HepG2 (cell line): ENCODE measurements at regions not wholly inside any gene's neighbourhood (a gene's known extent, or its start where the extent isn't known, plus 50 kb on each side); places are given as distances from the start of the nearest gene placed in this dataset.

Experiments used
- ATAC-seq: fragments of 200-7000 bp; cut with Tn5 transposase; 3 replicates; pipeline ENCODE4 v1.9.1; 2020; ENCODE audit warnings: mild to moderate bottlenecking, moderate library complexity
- BruUV-seq: library from RNA; stranded (reverse); fragments of 400-500 nt; replicated peaks from 2 replicates; lab custom pipeline; 2021; lab: Mats Ljungman, UMichigan
- CTCF ChIA-PET: fragments of 300-600 bp; formaldehyde crosslinking; extraction: SDS; loops from one replicate; lab custom pipeline; 2021; ENCODE audit warnings: low total read pairs, inconsistent platforms, low intra/inter-chr PET ratio; lab: Yijun Ruan, JAX
- POLR2A ChIA-PET: fragments of 350-600 bp; sonication (Branson Sonifier 250); formaldehyde crosslinking; loops from one replicate; lab custom pipeline; 2020; ENCODE audit warnings: antibody characterized with exemption, inconsistent platforms; lab: Yijun Ruan, JAX
- DNase-seq: peaks from one replicate; pipeline ENCODE4 v3.0.0-alpha.2; 2015; ENCODE audit warnings: low spot score
- FAIRE-seq: peaks from 3 replicates; lab custom pipeline; 2011; peaks lifted over from hg19 to GRCh38; lab: Jason Lieb, UNC
- H2AFZ ChIP-seq: one replicate; pipeline ENCODE4 v1.6.1; 2011; ENCODE audit warnings: low read length, inconsistent platforms
- H3K27ac ChIP-seq: fragments of 300-600 bp; 3 replicates; pipeline ENCODE4 v1.8.0; 2011; ENCODE audit warnings: mixed run types, mild to moderate bottlenecking, mixed read lengths, low read length, inconsistent platforms; ENCODE audit not compliant: insufficient read depth; ENCODE audit errors: extremely low read length
- H3K27me3 ChIP-seq, 2 experiments: fragments of 200-600 bp in 1 of 2; 2 replicates in 1 of 2; 3 replicates in 1 of 2; pipeline versions ENCODE4 v1.6.0 to v1.8.0; 2011; ENCODE audit warnings: low read length in 2 of 2, mild to moderate bottlenecking in 2 of 2, moderate library complexity in 2 of 2, inconsistent platforms in 1 of 2; ENCODE audit not compliant: insufficient read depth in 2 of 2, control insufficient read depth in 1 of 2
- H3K36me3 ChIP-seq, 2 experiments: fragments of 200-600 bp in 1 of 2; replicated peaks in 1 of 2; 2 replicates in 1 of 2; 3 replicates in 1 of 2; pipeline versions ENCODE4 v1.5.1 to v1.8.0; 2011; ENCODE audit warnings: low read length in 2 of 2, inconsistent platforms in 1 of 2; ENCODE audit not compliant: insufficient read depth in 2 of 2, control insufficient read depth in 1 of 2
- H3K4me1 ChIP-seq: 2 replicates; pipeline ENCODE4 v1.5.1; 2012; ENCODE audit warnings: low read length, inconsistent platforms; ENCODE audit not compliant: insufficient read depth
- H3K4me2 ChIP-seq: 2 replicates; pipeline ENCODE4 v1.6.0; 2011; ENCODE audit warnings: low read depth, low read length, inconsistent platforms
- H3K4me3 ChIP-seq, 3 experiments: fragments of 200-600 bp in 1 of 3; sonication (generic), shearing (Covaris generic) in 1 of 3; replicated peaks in 1 of 3; 2 replicates each; pipeline ENCODE4 v1.5.1; 2011 to 2016; ENCODE audit warnings: low read length in 3 of 3, inconsistent platforms in 2 of 3, low read depth in 2 of 3, mild to moderate bottlenecking in 2 of 3, control low read depth in 1 of 3, mixed read lengths in 1 of 3; ENCODE audit not compliant: insufficient read depth in 1 of 3
- H3K79me2 ChIP-seq: one replicate; pipeline ENCODE4 v1.6.1; 2011; ENCODE audit warnings: low read length, inconsistent platforms; ENCODE audit not compliant: insufficient read depth
- H3K9ac ChIP-seq: 2 replicates; pipeline ENCODE4 v1.6.0; 2011; ENCODE audit warnings: mild to moderate bottlenecking, low read depth, low read length, inconsistent platforms; ENCODE audit not compliant: insufficient read depth
- H3K9me3 ChIP-seq: 2 replicates; pipeline ENCODE4 v1.5.1; 2012; ENCODE audit warnings: mild to moderate bottlenecking, low read length
- H4K20me1 ChIP-seq: 2 replicates; pipeline ENCODE4 v1.6.0; 2011; ENCODE audit warnings: inconsistent platforms, mild to moderate bottlenecking, low read length, moderate library complexity; ENCODE audit not compliant: insufficient read depth
- IRX3 ChIP-seq: sonication (generic); formaldehyde crosslinking; IDR thresholded peaks from 2 replicates; pipeline ENCODE4 v1.8.1; 2023; ENCODE audit warnings: mild to moderate bottlenecking, low read depth, missing genetic modification reagents, borderline replicate concordance
- KAT2B ChIP-seq: fragments of 150-350 bp; IDR thresholded peaks from 2 replicates; pipeline ENCODE4 v1.6.1; 2014; ENCODE audit warnings: low read depth, low read length, borderline replicate concordance
- KDM5A ChIP-seq: fragments of 200-600 bp; sonication (generic); IDR thresholded peaks from 2 replicates; pipeline ENCODE4 v1.7.0; 2018; ENCODE audit warnings: antibody characterized with exemption, mild to moderate bottlenecking, low read length, borderline replicate concordance
- MAFG ChIP-seq: sonication (generic); formaldehyde crosslinking; IDR thresholded peaks from 2 replicates; pipeline ENCODE4 v1.5.1; 2020; ENCODE audit warnings: mild to moderate bottlenecking, missing genetic modification reagents
- MAX ChIP-seq: IDR thresholded peaks from 2 replicates; pipeline ENCODE4 v1.6.1; 2012; ENCODE audit warnings: inconsistent platforms
- NFE2L2 ChIP-seq: fragments of 150-350 bp; IDR thresholded peaks from 2 replicates; pipeline ENCODE4 v1.6.1; 2014; ENCODE audit warnings: low read length
- NFIC ChIP-seq: IDR thresholded peaks from 2 replicates; pipeline ENCODE4 v1.6.1; 2012; ENCODE audit warnings: mild to moderate bottlenecking, low read length, inconsistent platforms
- NFYB ChIP-seq: sonication (generic); formaldehyde crosslinking; IDR thresholded peaks from 2 replicates; pipeline ENCODE4 v1.4.0; 2020; ENCODE audit warnings: missing genetic modification reagents
- PRMT3 ChIP-seq: sonication (generic); formaldehyde crosslinking; IDR thresholded peaks from 2 replicates; pipeline ENCODE4 v1.8.1; 2022; ENCODE audit warnings: low read depth, mild to moderate bottlenecking, moderate library complexity, missing genetic modification reagents, borderline replicate concordance
- SALL2 ChIP-seq: sonication (generic); formaldehyde crosslinking; IDR thresholded peaks from 2 replicates; pipeline ENCODE4 v1.8.1; 2023; ENCODE audit warnings: mild to moderate bottlenecking, missing genetic modification reagents, inconsistent platforms
- SMARCC2 ChIP-seq: fragments of 450-650 bp; IDR thresholded peaks from 2 replicates; pipeline ENCODE4 v1.6.1; 2017; ENCODE audit warnings: antibody characterized with exemption, mild to moderate bottlenecking
- ZBTB49 ChIP-seq: sonication (generic); formaldehyde crosslinking; IDR thresholded peaks from 2 replicates; pipeline ENCODE4 v1.4.0; 2020; ENCODE audit warnings: missing genetic modification reagents, borderline replicate concordance
- ZC3H13 ChIP-seq: sonication (generic); formaldehyde crosslinking; IDR thresholded peaks from 2 replicates; pipeline ENCODE4 v1.8.1; 2023; ENCODE audit warnings: mild to moderate bottlenecking, missing genetic modification reagents, moderate library complexity
- ZNF296 ChIP-seq: sonication (generic); formaldehyde crosslinking; conservative IDR thresholded peaks from 2 replicates; pipeline ENCODE4 v1.5.0; 2020; ENCODE audit warnings: mild to moderate bottlenecking, missing genetic modification reagents
- ZNF432 ChIP-seq: sonication (generic); formaldehyde crosslinking; IDR thresholded peaks from 2 replicates; pipeline ENCODE4 v1.5.0; 2020; ENCODE audit warnings: missing genetic modification reagents, mild to moderate bottlenecking, borderline replicate concordance
- ZNF550 ChIP-seq: sonication (generic); formaldehyde crosslinking; IDR thresholded peaks from 2 replicates; pipeline ENCODE4 v1.4.0; 2020; ENCODE audit warnings: mild to moderate bottlenecking, missing genetic modification reagents, borderline replicate concordance
- ZNF672 ChIP-seq: sonication (generic); formaldehyde crosslinking; IDR thresholded peaks from 2 replicates; pipeline ENCODE4 v1.8.1; 2022; ENCODE audit warnings: missing genetic modification reagents
- ZNF678 ChIP-seq: sonication (generic); formaldehyde crosslinking; IDR thresholded peaks from 2 replicates; pipeline ENCODE4 v1.4.0; 2020; ENCODE audit warnings: mild to moderate bottlenecking, missing genetic modification reagents
- ZNF766 ChIP-seq: sonication (generic); formaldehyde crosslinking; IDR thresholded peaks from 2 replicates; pipeline ENCODE4 v1.5.0; 2020; ENCODE audit warnings: missing genetic modification reagents, borderline replicate concordance
- ZNF773 ChIP-seq: sonication (generic); formaldehyde crosslinking; IDR thresholded peaks from 2 replicates; pipeline ENCODE4 v1.4.0; 2020; ENCODE audit warnings: missing genetic modification reagents, borderline replicate concordance
- WGBS: methylation state at CpG from one replicate; pipeline ENCODE4 v1.1.6; 2017; ENCODE audit warnings: low lambda C conversion rate; 5-methylcytosine and 5-hydroxymethylcytosine counted together
- in situ Hi-C: cut with HindIII; loops from 2 replicates; pipeline ENCODE4 v1.10.0; 2017; ENCODE audit warnings: low pct_unique_long_range_greater_than_20kb; ENCODE audit not compliant: extremely low pct_ligation_motif_present
- intact Hi-C: fragments of 100-400 bp; cut with micrococcal nuclease; formaldehyde crosslinking; loops from one replicate; pipeline ENCODE4 v1.10.0; 2022; ENCODE audit not compliant: unreplicated experiment

- no peak overlapping the region for H3K27ac ChIP-seq
- no peak overlapping the region for H3K9ac ChIP-seq
- DNase-seq, result no peak
- no peaks in the 10 kb centered on the region for H3K4me1 ChIP-seq
- no peaks in the 10 kb centered on the region for H4K20me1 ChIP-seq
- H3K4me2 ChIP-seq, result no peak overlapping the region
- in situ Hi-C loops, result no loop called here
- no peak for FAIRE-seq
- no peaks in the 10 kb centered on the region; a peak in 1 of 5 replicates for H3K27me3 ChIP-seq
- no peak overlapping the region for H2AFZ ChIP-seq
- no peaks in the 10 kb centered on the region for H3K9me3 ChIP-seq
- H3K36me3 ChIP-seq, result no peaks in the 10 kb centered on the region
- ChIA-PET POLR2A (no interaction called here), CTCF (no interaction called here)
- no peak overlapping the region for H3K4me3 ChIP-seq
- no peaks in the 10 kb centered on the region for H3K79me2 ChIP-seq
- BruUV-seq, result no TSS peak
- WGBS, result 23% methylated on average over 2 of the region's 2 CpGs
- intact Hi-C loops, result no loop called here
- no peak for ATAC-seq
- no peak for TF ChIP-seq MAFG
- TF ChIP-seq ZNF678 (CRISPR knock-in tag), result no peak
- TF ChIP-seq IRX3 (CRISPR knock-in tag), result no peak
- TF ChIP-seq ZNF672 (CRISPR knock-in tag), result no peak
- no peak for TF ChIP-seq NFIC
- TF ChIP-seq ZNF550 (CRISPR knock-in tag), result no peak
- no peak for TF ChIP-seq SMARCC2
- TF ChIP-seq NFE2L2, result no peak
- TF ChIP-seq ZBTB49, result no peak
- TF ChIP-seq ZNF773, result no peak
- no peak for TF ChIP-seq KDM5A
- TF ChIP-seq SALL2 (CRISPR knock-in tag), result no peak
- TF ChIP-seq ZNF432 (CRISPR knock-in tag), result no peak
- TF ChIP-seq ZC3H13, result no peak
- TF ChIP-seq MAX, result no peak
- TF ChIP-seq ZNF766 (CRISPR knock-in tag), result no peak
- TF ChIP-seq KAT2B, result no peak
- no peak for TF ChIP-seq ZNF296 (CRISPR knock-in tag)
- TF ChIP-seq NFYB, result no peak
- TF ChIP-seq PRMT3 (CRISPR knock-in tag), result no peak
Measured at GRCh38 chr12:92332552-92332951, 186.9 kb upstream of the BTG1 start.
